Thyroid gland (tissue), 4 donors: ENCODE measurements at regions not wholly inside any gene's neighbourhood (a gene's known extent, or its start where the extent isn't known, plus 50 kb on each side); places are given as distances from the start of the nearest gene placed in this dataset.

Source experiments
- DNase-seq, 2 donors: peaks; one replicate each; pipeline ENCODE4 v3.0.0-alpha.2; 2019
- H3K27ac ChIP-seq, 3 donors: fragments of 200-600 bp; sonication (generic); 1 replicate in 2 of 3; 2 replicates in 1 of 3; pipeline ENCODE4 v1.5.1; 2016 to 2019; ENCODE audit warnings: mild to moderate bottlenecking in 1 of 3, moderate library complexity in 1 of 3
- H3K27me3 ChIP-seq: fragments of 200-600 bp; sonication (generic); one replicate; pipeline ENCODE4 v1.5.1; 2019
- H3K36me3 ChIP-seq, 2 donors: fragments of 200-600 bp; sonication (generic); one replicate each; pipeline ENCODE4 v1.5.1; 2016 to 2019
- H3K4me1 ChIP-seq, 2 donors: fragments of 200-600 bp; sonication (generic); one replicate each; pipeline ENCODE4 v1.5.1; 2017 to 2019
- H3K4me3 ChIP-seq, 3 donors: fragments of 200-600 bp; sonication (generic); replicated peaks in 1 of 3; 1 replicate in 2 of 3; 2 replicates in 1 of 3; pipeline ENCODE4 v1.5.1; 2016; ENCODE audit warnings: mild to moderate bottlenecking in 1 of 3
- H3K9me3 ChIP-seq: fragments of 200-600 bp; sonication (generic); one replicate; pipeline ENCODE4 v1.5.1; 2017
- POLR2A ChIP-seq, 2 donors: fragments of 450-650 bp; IDR thresholded peaks; one replicate each; pipeline ENCODE4 v1.6.1; 2017; ENCODE audit warnings: antibody characterized with exemption in 2 of 2, mild to moderate bottlenecking in 2 of 2, moderate library complexity in 1 of 2
- WGBS, 2 donors: methylation state at CpG; one replicate each; pipeline ENCODE4 v1.1.5; 2017; 5-methylcytosine and 5-hydroxymethylcytosine counted together
- intact Hi-C: fragments of 100-400 bp; cut with DNase I; formaldehyde crosslinking; loops from one replicate; pipeline ENCODE4 v1.15.1; 2023
- TF ChIP-seq, protein P1 (sequence below), 6 experiments: fragments of 200-600 bp in 3 of 6; fragments of 450-650 bp in 3 of 6; sonication (generic) in 3 of 6; IDR thresholded peaks; one replicate each; pipeline ENCODE4 v1.5.1; 2016 to 2019; ENCODE audit warnings: antibody characterized with exemption in 6 of 6, mild to moderate bottlenecking in 2 of 6, inconsistent platforms in 1 of 6, moderate library complexity in 1 of 6

DNA sequence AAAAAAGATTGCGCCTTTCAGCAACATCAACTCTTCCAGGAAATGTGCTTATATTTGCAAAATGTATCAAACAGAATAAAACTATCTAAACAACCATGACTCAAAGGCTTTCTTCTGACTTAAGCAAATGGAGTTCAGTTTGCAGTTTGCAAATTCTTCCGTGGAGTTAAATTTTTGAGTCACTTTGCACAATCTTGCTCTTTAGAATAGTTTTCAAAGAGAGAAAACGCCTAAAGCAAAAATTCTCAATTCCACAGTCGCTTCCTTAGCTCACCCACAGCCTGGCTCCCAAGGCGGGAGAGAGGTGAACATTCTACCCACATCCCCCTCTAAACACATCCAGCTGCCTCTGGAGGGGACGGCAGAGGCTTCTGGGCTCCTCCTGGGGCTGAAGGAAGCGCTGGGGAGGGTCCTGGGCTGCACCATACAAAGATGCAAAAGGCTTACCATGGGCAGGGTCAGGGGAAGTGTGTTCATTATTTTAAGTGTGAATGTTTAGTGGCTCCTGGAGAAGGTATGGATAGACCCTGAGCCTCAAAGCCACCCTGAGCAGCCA is 1487.3 kb downstream of the TBC1D22A start:
- whole genome bisulfite sequencing, 2 donors, result 62 to 69% methylated on average over 7 of the region's 7 CpGs
- no peak for TF ChIP-seq POLR2A (IDR thresholded peaks at IDR 0.05)
- TF ChIP-seq, protein P1, sequence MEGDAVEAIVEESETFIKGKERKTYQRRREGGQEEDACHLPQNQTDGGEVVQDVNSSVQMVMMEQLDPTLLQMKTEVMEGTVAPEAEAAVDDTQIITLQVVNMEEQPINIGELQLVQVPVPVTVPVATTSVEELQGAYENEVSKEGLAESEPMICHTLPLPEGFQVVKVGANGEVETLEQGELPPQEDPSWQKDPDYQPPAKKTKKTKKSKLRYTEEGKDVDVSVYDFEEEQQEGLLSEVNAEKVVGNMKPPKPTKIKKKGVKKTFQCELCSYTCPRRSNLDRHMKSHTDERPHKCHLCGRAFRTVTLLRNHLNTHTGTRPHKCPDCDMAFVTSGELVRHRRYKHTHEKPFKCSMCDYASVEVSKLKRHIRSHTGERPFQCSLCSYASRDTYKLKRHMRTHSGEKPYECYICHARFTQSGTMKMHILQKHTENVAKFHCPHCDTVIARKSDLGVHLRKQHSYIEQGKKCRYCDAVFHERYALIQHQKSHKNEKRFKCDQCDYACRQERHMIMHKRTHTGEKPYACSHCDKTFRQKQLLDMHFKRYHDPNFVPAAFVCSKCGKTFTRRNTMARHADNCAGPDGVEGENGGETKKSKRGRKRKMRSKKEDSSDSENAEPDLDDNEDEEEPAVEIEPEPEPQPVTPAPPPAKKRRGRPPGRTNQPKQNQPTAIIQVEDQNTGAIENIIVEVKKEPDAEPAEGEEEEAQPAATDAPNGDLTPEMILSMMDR (IDR thresholded peaks at IDR 0.05), result no peak
- DNase-seq, result no peak

DNA sequence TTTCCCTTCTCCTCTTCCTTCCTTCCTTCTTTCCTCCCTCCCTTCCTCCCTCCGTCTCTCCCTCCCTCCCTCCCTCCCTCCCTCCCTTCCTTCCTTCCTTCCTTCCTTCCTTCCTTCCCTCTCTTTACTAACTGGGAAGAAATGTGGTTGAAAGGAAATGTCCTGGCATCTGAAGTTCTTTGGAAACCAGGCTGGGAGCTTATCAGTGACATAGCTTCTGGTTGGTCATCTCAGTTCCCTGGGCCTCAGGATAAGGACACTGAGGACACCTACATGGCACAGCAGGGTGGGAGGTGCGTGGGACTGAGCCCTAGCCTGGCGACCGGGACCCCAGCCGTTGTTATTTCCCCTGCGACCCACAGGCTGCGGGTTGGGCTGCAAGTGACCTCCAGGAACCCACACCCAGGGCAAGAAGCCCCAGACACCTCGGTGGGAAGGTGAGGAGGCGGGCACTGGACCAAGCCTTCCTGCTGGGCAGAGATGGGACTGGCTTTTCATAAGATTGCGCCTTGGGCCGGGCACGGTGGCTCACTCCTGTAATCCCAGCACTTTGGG is 1486.5 kb downstream of the TBC1D22A start:
- intact Hi-C loops, result no loop called here
- Histone ChIP-seq H3K27me3 (no peaks in the 10 kb centered on the region), H3K27ac (no peak overlapping the region), H3K9me3 (no peaks in the 10 kb centered on the region), H3K4me1 (peaks cover 0 to 2% of the 10 kb centered on the region in 2 donors), H3K36me3 (no peaks in the 10 kb centered on the region), H3K4me3 (no peak overlapping the region)
- TF ChIP-seq, protein P1 (IDR thresholded peaks at IDR 0.05), result no peak
- no peak for TF ChIP-seq POLR2A (IDR thresholded peaks at IDR 0.05)
- WGBS, 2 donors, result 59 to 74% methylated on average over 7 to 9 of the region's 12 CpGs
- DNase-seq, result no peak

More for the DNA sequence above, 1487.3 kb downstream of the TBC1D22A start:
- no peaks in the 10 kb centered on the region for H3K27me3 ChIP-seq
- H3K9me3 ChIP-seq, result no peaks in the 10 kb centered on the region
- no peaks in the 10 kb centered on the region for H3K36me3 ChIP-seq
- intact Hi-C loops, result no loop called here
- H3K4me1 ChIP-seq, result peaks cover 8 to 10% of the 10 kb centered on the region in 2 donors
- no peak overlapping the region for H3K4me3 ChIP-seq
- no peak overlapping the region for H3K27ac ChIP-seq

DNA sequence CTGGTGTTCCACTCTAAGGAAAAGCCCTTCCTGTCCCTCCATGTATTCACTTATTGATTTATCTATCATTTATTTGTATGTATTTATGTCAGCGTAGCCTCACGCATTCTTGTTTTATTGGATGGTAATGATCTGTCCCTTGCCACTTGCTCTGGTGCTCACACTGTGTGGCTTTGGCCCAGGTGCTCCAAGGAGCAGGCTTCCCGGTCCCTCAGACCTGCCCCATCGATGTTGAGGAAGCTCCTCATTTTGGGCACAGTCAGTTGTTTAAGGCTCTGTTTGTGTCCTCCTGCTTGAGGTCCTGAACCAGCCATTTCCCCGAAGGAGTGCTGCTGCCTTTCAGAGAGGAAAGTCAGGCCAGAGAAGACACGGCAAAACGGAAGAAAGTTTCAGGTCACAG is 1485.4 kb downstream of the TBC1D22A start:
- H3K9me3 ChIP-seq, result no peaks in the 10 kb centered on the region
- 75 to 82% methylated on average over 7 of the region's 7 CpGs for WGBS, 2 donors
- intact Hi-C loops, result no loop called here

DNA sequence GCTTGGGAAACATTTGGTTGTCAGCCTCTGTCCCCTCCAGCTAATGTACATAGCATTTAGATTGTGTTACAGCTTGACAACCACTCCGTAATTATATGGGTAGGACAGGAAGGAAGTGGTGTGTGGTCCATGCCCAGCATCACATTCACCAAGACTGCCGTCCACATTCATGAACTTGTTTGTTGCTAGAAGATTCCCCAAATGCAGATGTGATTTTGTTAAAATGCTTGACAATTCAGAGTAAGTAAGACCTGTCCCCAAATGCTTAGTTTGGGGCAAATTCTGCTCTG is 1482.7 kb downstream of the TBC1D22A start:
- Histone ChIP-seq H3K9me3 (no peaks in the 10 kb centered on the region), H3K4me1 (no peaks in the 10 kb centered on the region), H3K36me3 (no peaks in the 10 kb centered on the region), H3K27me3 (no peaks in the 10 kb centered on the region), H3K4me3 (no peak overlapping the region), H3K27ac (no peak overlapping the region)
- no peak for DNase-seq
- 66 to 71% methylated on average over 2 of the region's 2 CpGs for WGBS, 2 donors
- TF ChIP-seq, protein P1 (IDR thresholded peaks at IDR 0.05), result no peak
- no peak for TF ChIP-seq POLR2A (IDR thresholded peaks at IDR 0.05)
- intact Hi-C loops, result no loop called here

More for the DNA sequence above, 1485.4 kb downstream of the TBC1D22A start:
- TF ChIP-seq POLR2A (IDR thresholded peaks at IDR 0.05), result no peak
- TF ChIP-seq, protein P1 (IDR thresholded peaks at IDR 0.05), result no peak
- Histone ChIP-seq H3K27ac (no peak overlapping the region), H3K36me3 (no peaks in the 10 kb centered on the region), H3K4me3 (no peak overlapping the region), H3K4me1 (no peaks in the 10 kb centered on the region), H3K27me3 (no peaks in the 10 kb centered on the region)
- no peak for DNase-seq

DNA sequence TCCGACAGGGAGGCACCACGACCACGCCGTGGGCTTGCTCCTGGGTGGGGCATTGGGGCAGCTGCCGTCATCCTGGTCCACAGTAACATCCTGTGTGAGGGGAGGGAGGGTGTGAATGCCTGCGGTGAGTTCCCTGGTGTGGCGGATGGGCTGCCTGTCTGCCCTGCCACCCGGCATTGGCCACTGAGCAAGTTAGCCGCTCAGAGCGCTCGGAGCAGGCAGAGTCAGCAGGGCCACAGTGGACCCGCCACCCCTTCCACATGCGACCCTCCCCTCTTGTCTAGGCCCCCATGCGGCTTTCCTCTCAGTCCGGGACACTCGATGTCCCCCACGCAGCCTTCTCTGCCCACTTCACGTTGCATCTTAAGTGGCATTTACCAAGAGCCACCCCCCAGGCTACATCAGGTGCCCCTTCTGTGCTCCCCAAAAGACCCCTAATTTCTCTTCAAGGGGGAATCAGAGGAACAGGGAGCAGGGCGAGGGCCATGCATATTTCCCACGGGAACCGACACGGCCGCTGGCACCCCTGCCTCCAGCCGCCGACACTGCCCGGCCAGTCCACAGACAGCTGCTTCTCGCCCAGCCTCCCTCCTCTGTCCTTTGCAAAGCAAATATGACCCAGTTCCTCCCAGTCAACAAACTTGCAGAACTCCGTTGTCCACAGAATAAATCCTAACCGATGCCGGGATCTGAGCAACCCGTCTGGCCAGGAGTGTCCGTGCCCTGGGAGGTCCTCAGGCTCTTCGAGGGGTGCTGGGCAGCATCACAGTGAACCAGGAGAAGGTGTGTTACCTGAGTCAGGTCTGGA is 1482.1 kb downstream of the TBC1D22A start:
- no peak for DNase-seq
- 92 to 93% methylated on average over 27 to 30 of the region's 33 CpGs for WGBS, 2 donors
- no peaks in the 10 kb centered on the region for H3K36me3 ChIP-seq
- intact Hi-C loops, result no loop called here
- H3K27ac ChIP-seq, result no peak overlapping the region
- H3K27me3 ChIP-seq, result no peaks in the 10 kb centered on the region
- no peaks in the 10 kb centered on the region for H3K4me1 ChIP-seq
- no peaks in the 10 kb centered on the region for H3K9me3 ChIP-seq
- TF ChIP-seq, protein P1 (IDR thresholded peaks at IDR 0.05), result no peak
- TF ChIP-seq POLR2A (IDR thresholded peaks at IDR 0.05), result no peak
- H3K4me3 ChIP-seq, result no peak overlapping the region
